ENCODE measurements at regions not wholly inside any gene's neighbourhood (a gene's known extent, or its start where the extent isn't known, plus 50 kb on each side); places are given as distances from the start of the nearest gene placed in this dataset.

- no peak for DNase-seq
- Mint-ChIP-seq H3K27me3 (no peaks in the 10 kb centered on the region), H3K36me3 (ENCODE audit: insufficient read depth) (no peaks in the 10 kb centered on the region), H3K9me3 (peaks cover 2 to 9% of the 10 kb centered on the region in 2 donors), H3K27ac (no peak overlapping the region), H3K4me3 (no peak overlapping the region), H3K4me1 (ENCODE audit: low read depth in 2 of 2) (no peaks in the 10 kb centered on the region)
- ATAC-seq (replicated peaks), result no peak
Measured at GRCh38 chr10:83037653-83038052, 1101.7 kb upstream of the GHITM start.

- DNase-seq (no peak), ATAC-seq (replicated peaks) (no peak)
- Mint-ChIP-seq H3K4me3 (no peak overlapping the region), H3K27ac (no peak overlapping the region), H3K27me3 (no peaks in the 10 kb centered on the region), H3K9me3 (peaks cover 4 to 9% of the 10 kb centered on the region in 2 donors), H3K4me1 (ENCODE audit: low read depth in 2 of 2) (no peaks in the 10 kb centered on the region), H3K36me3 (ENCODE audit: insufficient read depth) (no peaks in the 10 kb centered on the region)
Measured at GRCh38 chr10:83038631-83039030, 1100.7 kb upstream of the GHITM start.

- H3K36me3 Mint-ChIP-seq (ENCODE audit: insufficient read depth), result no peaks in the 10 kb centered on the region
- no peak for DNase-seq
- H3K4me1 Mint-ChIP-seq (ENCODE audit: low read depth in 2 of 2), result no peaks in the 10 kb centered on the region
Measured at GRCh38 chr10:83045731-83046130, 1093.6 kb upstream of the GHITM start.

GRCh38 chr10:83050815-83051214 lies 1088.5 kb upstream of the GHITM start:
- DNase-seq (no peak), ATAC-seq (replicated peaks) (no peak)
- Mint-ChIP-seq H3K9me3 (peaks cover 7 to 9% of the 10 kb centered on the region in 2 donors), H3K36me3 (ENCODE audit: insufficient read depth) (no peaks in the 10 kb centered on the region), H3K4me3 (no peak overlapping the region), H3K4me1 (ENCODE audit: low read depth in 2 of 2) (no peaks in the 10 kb centered on the region), H3K27me3 (no peaks in the 10 kb centered on the region), H3K27ac (no peak overlapping the region)

More at GRCh38 chr10:83045731-83046130, 1093.6 kb upstream of the GHITM start:
- no peak overlapping the region for H3K4me3 Mint-ChIP-seq
- peaks cover 8 to 10% of the 10 kb centered on the region in 2 donors for H3K9me3 Mint-ChIP-seq
- H3K27ac Mint-ChIP-seq, result no peak overlapping the region
- no peak for ATAC-seq (replicated peaks)
- H3K27me3 Mint-ChIP-seq, result no peaks in the 10 kb centered on the region

GRCh38 chr10:83062871-83063270 lies 1076.4 kb upstream of the GHITM start:
- no peaks in the 10 kb centered on the region for H3K27me3 Mint-ChIP-seq

GRCh38 chr10:83073472-83073871 lies 1065.8 kb upstream of the GHITM start:
- H3K27me3 Mint-ChIP-seq, result no peaks in the 10 kb centered on the region
- H3K4me3 Mint-ChIP-seq, result no peak overlapping the region
- no peaks in the 10 kb centered on the region for H3K36me3 Mint-ChIP-seq (ENCODE audit: insufficient read depth)
- peaks cover 8% of the 10 kb centered on the region in 2 donors for H3K9me3 Mint-ChIP-seq
- H3K4me1 Mint-ChIP-seq (ENCODE audit: low read depth in 2 of 2), result no peaks in the 10 kb centered on the region
- ATAC-seq (replicated peaks), result no peak
- no peak for DNase-seq
- no peak overlapping the region for H3K27ac Mint-ChIP-seq

More at GRCh38 chr10:83062871-83063270, 1076.4 kb upstream of the GHITM start:
- Mint-ChIP-seq H3K9me3 (peaks cover 12 to 13% of the 10 kb centered on the region in 2 donors), H3K4me1 (ENCODE audit: low read depth in 2 of 2) (no peaks in the 10 kb centered on the region), H3K27ac (no peak overlapping the region), H3K4me3 (no peak overlapping the region), H3K36me3 (ENCODE audit: insufficient read depth) (no peaks in the 10 kb centered on the region)
- ATAC-seq (replicated peaks), result no peak
- DNase-seq, result no peak

GRCh38 chr10:83075016-83075814 lies 1064.1 kb upstream of the GHITM start:
- DNase-seq (no peak), ATAC-seq (replicated peaks) (no peak)
- Mint-ChIP-seq H3K4me1 (ENCODE audit: low read depth in 2 of 2) (no peaks in the 10 kb centered on the region), H3K36me3 (ENCODE audit: insufficient read depth) (no peaks in the 10 kb centered on the region), H3K27ac (no peak overlapping the region), H3K9me3 (peaks cover 8% of the 10 kb centered on the region in 2 donors), H3K4me3 (no peak overlapping the region), H3K27me3 (no peaks in the 10 kb centered on the region)

GRCh38 chr10:83075815-83076355 lies 1063.4 kb upstream of the GHITM start:
- H3K4me3 Mint-ChIP-seq, result no peak overlapping the region
- H3K4me1 Mint-ChIP-seq (ENCODE audit: low read depth in 2 of 2), result no peaks in the 10 kb centered on the region
- DNase-seq (no peak), ATAC-seq (replicated peaks) (no peak)
- H3K27me3 Mint-ChIP-seq, result no peaks in the 10 kb centered on the region
- peaks cover 8% of the 10 kb centered on the region in 2 donors for H3K9me3 Mint-ChIP-seq
- H3K27ac Mint-ChIP-seq, result no peak overlapping the region
- no peaks in the 10 kb centered on the region for H3K36me3 Mint-ChIP-seq (ENCODE audit: insufficient read depth)

- DNase-seq, result no peak
- H3K27ac Mint-ChIP-seq, result no peak overlapping the region
- H3K36me3 Mint-ChIP-seq (ENCODE audit: insufficient read depth), result no peaks in the 10 kb centered on the region
- H3K9me3 Mint-ChIP-seq, result peaks cover 8% of the 10 kb centered on the region in 2 donors
- H3K4me1 Mint-ChIP-seq (ENCODE audit: low read depth in 2 of 2), result no peaks in the 10 kb centered on the region
- no peak overlapping the region for H3K4me3 Mint-ChIP-seq
- H3K27me3 Mint-ChIP-seq, result no peaks in the 10 kb centered on the region
- ATAC-seq (replicated peaks), result no peak
Measured at GRCh38 chr10:83076443-83076842, 1062.9 kb upstream of the GHITM start.

- no peak overlapping the region for H3K27ac Mint-ChIP-seq
- DNase-seq, result no peak
- ATAC-seq (replicated peaks), result no peak
- H3K4me1 Mint-ChIP-seq (ENCODE audit: low read depth in 2 of 2), result no peaks in the 10 kb centered on the region
- H3K9me3 Mint-ChIP-seq, result peaks cover 8% of the 10 kb centered on the region in 2 donors
- no peaks in the 10 kb centered on the region for H3K27me3 Mint-ChIP-seq
- H3K36me3 Mint-ChIP-seq (ENCODE audit: insufficient read depth), result no peaks in the 10 kb centered on the region
- no peak overlapping the region for H3K4me3 Mint-ChIP-seq
Measured at GRCh38 chr10:83078160-83078559, 1061.1 kb upstream of the GHITM start.

- H3K27me3 Mint-ChIP-seq, result no peaks in the 10 kb centered on the region
- no peak for DNase-seq
- no peak overlapping the region for H3K4me3 Mint-ChIP-seq
- H3K4me1 Mint-ChIP-seq (ENCODE audit: low read depth in 2 of 2), result no peaks in the 10 kb centered on the region
- H3K9me3 Mint-ChIP-seq, result peaks cover 8% of the 10 kb centered on the region in 2 donors
- no peak for ATAC-seq (replicated peaks)
- no peak overlapping the region for H3K27ac Mint-ChIP-seq
- H3K36me3 Mint-ChIP-seq (ENCODE audit: insufficient read depth), result no peaks in the 10 kb centered on the region
Measured at GRCh38 chr10:83078645-83079044, 1060.7 kb upstream of the GHITM start.

- Mint-ChIP-seq H3K4me3 (no peak overlapping the region), H3K27ac (no peak overlapping the region), H3K27me3 (no peaks in the 10 kb centered on the region), H3K9me3 (peaks cover 5 to 13% of the 10 kb centered on the region in 2 donors), H3K36me3 (ENCODE audit: insufficient read depth) (no peaks in the 10 kb centered on the region), H3K4me1 (ENCODE audit: low read depth in 2 of 2) (no peaks in the 10 kb centered on the region)
- DNase-seq (no peak), ATAC-seq (replicated peaks) (no peak)
Measured at GRCh38 chr10:83083831-83084230, 1055.5 kb upstream of the GHITM start.

GRCh38 chr10:83089335-83089734 lies 1050.0 kb upstream of the GHITM start:
- no peaks in the 10 kb centered on the region for H3K36me3 Mint-ChIP-seq (ENCODE audit: insufficient read depth)
- ATAC-seq (replicated peaks) (no peak), DNase-seq (no peak)
- H3K27me3 Mint-ChIP-seq, result no peaks in the 10 kb centered on the region
- no peaks in the 10 kb centered on the region for H3K4me1 Mint-ChIP-seq (ENCODE audit: low read depth in 2 of 2)
- H3K4me3 Mint-ChIP-seq, result no peak overlapping the region
- H3K9me3 Mint-ChIP-seq, result peaks cover 11 to 19% of the 10 kb centered on the region in 2 donors
- H3K27ac Mint-ChIP-seq, result no peak overlapping the region

- Mint-ChIP-seq H3K4me3 (no peak overlapping the region), H3K4me1 (ENCODE audit: low read depth in 2 of 2) (no peaks in the 10 kb centered on the region), H3K9me3 (peaks cover 13 to 37% of the 10 kb centered on the region in 2 donors), H3K27ac (no peak overlapping the region), H3K36me3 (ENCODE audit: insufficient read depth) (peaks cover 2% of the 10 kb centered on the region), H3K27me3 (no peaks in the 10 kb centered on the region)
- ATAC-seq (replicated peaks) (no peak), DNase-seq (no peak)
Measured at GRCh38 chr10:83104616-83105015, 1034.7 kb upstream of the GHITM start.
